ENCODE measurements at regions not wholly inside any gene's neighbourhood (a gene's known extent, or its start where the extent isn't known, plus 50 kb on each side); places are given as distances from the start of the nearest gene placed in this dataset.

- TF ChIP-seq CTCF (conservative IDR thresholded peaks at IDR 0.05; ENCODE audit: control insufficient read depth, insufficient read depth, low read depth, low read length) = no peak
- no peak overlapping the region for H3K4me3 ChIP-seq (ENCODE audit: control insufficient read depth, low read depth, low read length)
- DNase-seq (ENCODE audit: low read depth) = no peak
Measured at GRCh38 chr14:71384007-71384845, 477.0 kb downstream of the PCNX1 start.

DNA sequence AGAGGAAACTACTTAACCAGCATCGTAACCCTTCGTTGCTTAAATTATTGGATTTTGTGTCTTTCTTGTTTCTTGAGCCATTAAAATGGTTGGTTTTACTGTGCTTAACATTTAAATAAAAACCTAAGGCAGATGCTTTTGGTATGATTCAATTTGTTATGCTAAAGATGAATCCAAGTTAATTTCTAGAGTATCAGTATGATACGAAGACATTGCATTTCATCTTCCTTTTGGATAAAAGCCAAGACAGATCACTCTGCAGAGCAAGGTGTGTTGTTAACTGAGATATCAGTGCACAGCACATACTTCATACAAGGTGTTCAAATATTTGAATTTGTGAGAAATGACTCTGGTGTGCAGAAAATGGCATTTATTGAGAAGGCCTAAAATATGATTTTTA, 480.5 kb downstream of the PCNX1 start:
- no peak for TF ChIP-seq CTCF (conservative IDR thresholded peaks at IDR 0.05; ENCODE audit: control insufficient read depth, insufficient read depth, low read depth, low read length)
- no peak overlapping the region for H3K4me3 ChIP-seq (ENCODE audit: control insufficient read depth, low read depth, low read length)
- DNase-seq (ENCODE audit: low read depth) = no peak

DNA sequence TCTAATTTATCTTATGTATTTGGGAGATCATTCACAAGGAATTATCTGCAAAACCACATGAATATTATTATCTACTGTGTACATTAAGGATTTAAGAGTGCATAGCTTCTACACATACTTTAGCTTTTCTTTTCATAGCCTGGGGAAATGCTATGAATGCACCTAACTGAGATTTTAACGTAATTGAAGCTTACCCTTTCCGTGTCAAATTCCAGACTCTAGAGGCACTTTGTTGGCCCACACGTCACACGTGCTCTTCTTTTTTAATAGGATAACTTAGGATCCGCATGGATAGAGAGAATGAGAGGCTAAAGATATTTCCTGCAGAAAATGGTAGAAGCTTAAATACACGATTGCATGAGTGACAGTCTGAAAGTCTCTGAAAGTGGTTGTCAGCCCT, 481.1 kb downstream of the PCNX1 start:
- no peak for DNase-seq (ENCODE audit: low read depth)
- TF ChIP-seq CTCF (conservative IDR thresholded peaks at IDR 0.05; ENCODE audit: control insufficient read depth, insufficient read depth, low read depth, low read length) = no peak
- no peak overlapping the region for H3K4me3 ChIP-seq (ENCODE audit: control insufficient read depth, low read depth, low read length)

DNA sequence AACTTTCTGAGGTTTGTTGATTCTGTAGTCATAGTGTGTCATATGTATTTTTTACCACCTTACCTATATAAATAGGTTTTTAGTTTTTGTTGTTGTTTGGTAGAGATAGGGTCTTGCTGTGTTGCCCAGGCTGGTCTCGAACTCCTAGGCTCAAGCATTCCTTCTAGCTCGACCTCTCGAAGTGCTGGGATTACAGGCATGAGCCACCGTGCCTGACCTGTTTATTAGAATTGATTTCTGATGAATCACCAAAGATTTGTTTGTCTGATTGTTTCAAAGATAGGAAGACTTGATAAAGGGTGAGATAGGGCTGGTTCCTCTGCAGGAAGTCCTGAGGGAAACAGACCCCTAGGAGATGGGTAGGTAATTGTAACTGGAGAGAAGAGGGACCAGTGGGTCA, 481.6 kb downstream of the PCNX1 start:
- no peak overlapping the region for H3K4me3 ChIP-seq (ENCODE audit: control insufficient read depth, low read depth, low read length)
- no peak for DNase-seq (ENCODE audit: low read depth)
- no peak for TF ChIP-seq CTCF (conservative IDR thresholded peaks at IDR 0.05; ENCODE audit: control insufficient read depth, insufficient read depth, low read depth, low read length)

GRCh38 chr14:71394386-71394785, 487.1 kb downstream of the PCNX1 start:
- DNase-seq (ENCODE audit: low read depth) = no peak
- TF ChIP-seq CTCF (conservative IDR thresholded peaks at IDR 0.05; ENCODE audit: control insufficient read depth, insufficient read depth, low read depth, low read length) = no peak
- H3K4me3 ChIP-seq (ENCODE audit: control insufficient read depth, low read depth, low read length) = no peak overlapping the region

DNA sequence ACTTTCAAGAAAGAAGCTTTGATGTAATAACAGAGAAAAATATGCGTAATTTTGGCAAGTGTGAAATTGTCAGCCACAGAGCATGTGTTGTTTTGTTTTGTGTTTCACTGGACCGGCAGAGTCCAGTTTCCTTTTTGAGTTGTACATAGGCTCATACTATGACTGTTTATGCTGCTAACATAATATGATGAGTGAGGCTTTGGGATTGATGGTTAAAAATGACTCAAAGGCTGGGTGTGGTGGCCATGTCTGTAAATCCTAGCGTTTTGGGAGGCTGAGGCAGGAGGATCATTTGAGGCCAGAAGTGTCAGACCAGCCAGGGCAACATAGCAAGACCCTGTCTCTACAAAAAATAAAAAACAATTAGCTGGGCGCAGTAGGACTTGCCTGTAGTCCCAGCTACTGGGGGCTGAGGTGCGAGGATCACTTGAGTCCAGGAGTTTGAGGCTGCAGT, 487.9 kb downstream of the PCNX1 start:
- peak; percentile 70 for DNase-seq (ENCODE audit: low read depth)
- TF ChIP-seq CTCF (conservative IDR thresholded peaks at IDR 0.05; ENCODE audit: control insufficient read depth, insufficient read depth, low read depth, low read length) = no peak
- no peak overlapping the region for H3K4me3 ChIP-seq (ENCODE audit: control insufficient read depth, low read depth, low read length)

Data from fibroblast of mammary gland (primary cell).